D721Med (cell line): ENCODE measurements at regions not wholly inside any gene's neighbourhood (a gene's known extent, or its start where the extent isn't known, plus 50 kb on each side); places are given as distances from the start of the nearest gene placed in this dataset.

Experiments
- DNase-seq: peaks from one replicate; pipeline ENCODE4 v3.0.0; 2011; ENCODE audit warnings: low spot score; ENCODE audit not compliant: insufficient read length
- FAIRE-seq: peaks from 2 replicates; lab custom pipeline; 2011; peaks lifted over from hg19 to GRCh38; lab: Jason Lieb, UNC
- CTCF ChIP-seq: IDR thresholded peaks from 2 replicates; pipeline ENCODE4 v1.5.1; 2012; ENCODE audit warnings: mild to moderate bottlenecking, control low read depth; ENCODE audit not compliant: insufficient read depth; ENCODE audit errors: missing control alignments

GRCh38 chr10:118903251-118903650 is 126.3 kb upstream of the NANOS1 start:
- TF ChIP-seq CTCF, result no peak
- FAIRE-seq, result no peak

GRCh38 chr10:118903691-118904090 is 125.8 kb upstream of the NANOS1 start:
- FAIRE-seq (no peak), DNase-seq (no peak)
- no peak for TF ChIP-seq CTCF

More at GRCh38 chr10:118903251-118903650, 126.3 kb upstream of the NANOS1 start:
- DNase-seq, result no peak

- DNase-seq, result no peak
- TF ChIP-seq CTCF, result no peak
- no peak for FAIRE-seq
These were observed 125.2 kb upstream of the NANOS1 start for GRCh38 chr10:118904286-118904685.

GRCh38 chr10:118907051-118907450 is 122.5 kb upstream of the NANOS1 start:
- TF ChIP-seq CTCF, result no peak
- FAIRE-seq (no peak), DNase-seq (no peak)

DNA sequence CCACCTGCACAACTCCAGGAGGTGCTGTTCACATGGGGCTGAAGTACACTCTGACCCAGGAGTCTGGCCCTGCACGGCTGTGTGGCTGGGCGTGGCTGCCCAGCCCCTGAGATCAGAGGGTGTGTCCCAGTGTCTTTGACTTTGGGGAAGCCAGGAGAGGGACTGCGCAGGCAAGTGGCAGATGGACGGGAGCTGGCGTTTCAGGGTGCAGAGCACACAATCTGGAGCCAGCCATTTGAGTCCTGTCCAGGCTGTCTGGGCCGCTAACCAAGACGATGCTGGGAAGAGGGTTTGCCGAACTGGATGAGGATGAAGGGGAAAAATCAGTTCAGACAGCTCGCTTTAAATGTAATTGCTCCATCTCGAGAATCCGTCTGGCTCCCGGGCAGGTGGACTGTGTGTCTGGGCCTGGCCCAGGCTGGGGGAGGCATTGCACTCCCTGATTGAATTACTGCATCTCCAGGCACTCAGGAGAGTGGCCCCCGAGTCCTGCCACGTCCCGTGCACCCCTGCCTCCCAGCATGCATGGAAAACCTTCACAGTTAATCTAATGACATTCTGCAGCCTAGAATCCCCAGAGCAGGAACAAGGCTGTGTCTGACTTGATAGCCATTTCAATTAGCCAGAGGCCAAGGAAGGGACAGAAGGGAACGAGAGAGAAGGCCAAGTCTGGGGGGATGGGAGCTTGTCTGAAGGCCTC is 120.8 kb upstream of the NANOS1 start:
- FAIRE-seq (no peak), DNase-seq (no peak)
- no peak for TF ChIP-seq CTCF

GRCh38 chr10:118910702-118911101 is 118.8 kb upstream of the NANOS1 start:
- DNase-seq (no peak), FAIRE-seq (no peak)
- TF ChIP-seq CTCF, result no peak

- no peak for DNase-seq
- TF ChIP-seq CTCF, result no peak
- FAIRE-seq, result no peak
These were observed 118.2 kb upstream of the NANOS1 start for GRCh38 chr10:118911363-118911762.
